CD4-positive, alpha-beta T cell treated with Interleukin-1 beta for 1 hour (primary cell): ENCODE measurements at regions not wholly inside any gene's neighbourhood (a gene's known extent, or its start where the extent isn't known, plus 50 kb on each side); places are given as distances from the start of the nearest gene placed in this dataset.

Experiments
- DNase-seq, 2 donors: peaks; one replicate each; pipeline ENCODE4 v3.0.0-alpha.2; 2020 to 2022

DNA sequence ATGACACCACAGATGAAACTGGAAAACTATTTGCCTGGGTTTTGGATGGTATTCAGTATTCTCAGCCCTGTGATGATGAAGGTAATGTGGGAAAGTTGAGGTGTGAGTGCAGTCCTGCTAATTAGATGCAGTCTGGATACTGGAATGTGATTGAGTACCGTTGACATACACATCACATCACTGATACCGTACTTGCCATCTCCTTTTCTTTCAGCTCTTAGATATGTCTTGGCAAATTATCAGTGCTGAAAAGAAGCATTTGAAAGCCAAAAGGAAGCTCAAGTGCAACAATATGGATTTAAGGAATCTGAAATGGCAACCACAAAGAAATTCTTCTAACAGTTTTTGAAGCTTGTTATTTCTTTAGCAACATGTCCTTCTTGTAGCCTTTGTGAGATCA is 381.4 kb upstream of the TGFBR2 start:
- no peak for DNase-seq

DNA sequence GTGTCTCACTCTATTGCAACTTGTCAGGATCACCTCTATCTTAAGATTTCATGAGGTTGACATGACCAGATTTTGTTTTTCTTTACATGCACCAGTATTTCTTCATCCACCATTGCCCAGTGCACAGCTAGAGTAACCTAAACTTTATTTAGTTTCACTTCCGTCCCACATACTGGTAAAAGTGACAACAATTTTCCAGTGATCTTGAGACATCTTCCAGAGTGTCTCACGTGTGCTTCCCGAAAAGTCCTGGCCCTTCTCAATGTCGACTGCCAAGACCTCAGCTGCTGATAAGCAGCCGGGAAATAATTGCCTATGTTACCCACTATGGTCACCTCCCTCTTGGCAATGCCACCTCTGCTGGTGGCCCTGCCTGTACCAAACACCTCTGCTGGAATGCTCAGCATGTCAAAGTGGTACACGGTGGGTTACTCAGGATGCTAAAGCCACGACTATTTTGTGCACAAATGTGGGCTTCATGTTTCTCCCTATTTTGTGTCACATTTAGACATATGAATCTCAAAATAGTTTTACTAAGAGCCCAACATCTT is 379.7 kb upstream of the TGFBR2 start:
- no peak for DNase-seq

DNA sequence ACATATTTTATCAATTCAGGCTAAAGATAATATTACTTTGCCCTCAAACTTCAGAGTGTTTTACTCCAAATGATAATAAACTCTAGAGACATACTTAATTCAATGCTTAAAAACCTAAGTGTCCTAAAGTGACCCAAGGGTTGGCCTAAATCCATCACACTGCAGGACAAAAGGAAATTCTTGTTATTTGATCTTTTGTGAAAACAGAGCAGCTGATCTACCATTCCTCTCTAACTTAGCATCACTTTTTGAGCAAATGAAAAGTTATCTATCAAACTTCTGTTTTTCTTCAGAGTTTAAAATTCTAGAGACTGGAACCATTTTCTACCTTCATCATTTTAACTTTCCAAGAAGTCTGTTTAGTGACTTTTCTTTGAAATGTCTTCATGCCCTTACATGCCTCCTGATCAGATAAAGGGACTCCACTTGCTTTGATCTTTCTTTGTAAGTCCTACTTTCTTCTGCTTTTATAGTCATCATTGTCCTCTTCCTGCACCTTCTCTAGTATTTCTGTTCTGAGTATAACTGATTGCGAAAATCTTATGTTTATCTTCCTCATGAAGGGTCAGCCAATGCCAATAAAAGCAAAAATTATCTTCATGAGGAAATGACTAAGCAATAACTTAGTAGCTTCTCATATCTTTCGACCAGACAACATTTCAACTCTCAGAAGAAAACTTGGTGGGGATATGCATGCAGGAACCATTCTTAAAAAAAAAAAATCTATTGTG is 378.7 kb upstream of the TGFBR2 start:
- DNase-seq = no peak

DNA sequence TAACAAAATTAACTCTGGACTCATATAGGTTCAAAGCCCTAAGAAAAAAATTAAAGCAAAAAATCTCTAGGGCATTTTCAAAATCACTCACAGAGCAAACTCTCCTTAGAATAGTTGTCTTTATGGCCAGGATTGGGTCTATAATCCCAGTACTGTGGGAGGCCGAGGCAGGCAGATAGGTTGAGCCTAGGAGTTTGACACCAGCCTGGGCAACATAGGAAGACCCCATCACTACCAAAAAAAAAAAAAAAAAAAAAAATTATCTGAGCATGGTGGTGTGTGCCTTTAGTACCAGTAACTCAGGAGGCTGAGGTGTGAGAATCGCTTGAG is 378.1 kb upstream of the TGFBR2 start:
- no peak for DNase-seq

DNA sequence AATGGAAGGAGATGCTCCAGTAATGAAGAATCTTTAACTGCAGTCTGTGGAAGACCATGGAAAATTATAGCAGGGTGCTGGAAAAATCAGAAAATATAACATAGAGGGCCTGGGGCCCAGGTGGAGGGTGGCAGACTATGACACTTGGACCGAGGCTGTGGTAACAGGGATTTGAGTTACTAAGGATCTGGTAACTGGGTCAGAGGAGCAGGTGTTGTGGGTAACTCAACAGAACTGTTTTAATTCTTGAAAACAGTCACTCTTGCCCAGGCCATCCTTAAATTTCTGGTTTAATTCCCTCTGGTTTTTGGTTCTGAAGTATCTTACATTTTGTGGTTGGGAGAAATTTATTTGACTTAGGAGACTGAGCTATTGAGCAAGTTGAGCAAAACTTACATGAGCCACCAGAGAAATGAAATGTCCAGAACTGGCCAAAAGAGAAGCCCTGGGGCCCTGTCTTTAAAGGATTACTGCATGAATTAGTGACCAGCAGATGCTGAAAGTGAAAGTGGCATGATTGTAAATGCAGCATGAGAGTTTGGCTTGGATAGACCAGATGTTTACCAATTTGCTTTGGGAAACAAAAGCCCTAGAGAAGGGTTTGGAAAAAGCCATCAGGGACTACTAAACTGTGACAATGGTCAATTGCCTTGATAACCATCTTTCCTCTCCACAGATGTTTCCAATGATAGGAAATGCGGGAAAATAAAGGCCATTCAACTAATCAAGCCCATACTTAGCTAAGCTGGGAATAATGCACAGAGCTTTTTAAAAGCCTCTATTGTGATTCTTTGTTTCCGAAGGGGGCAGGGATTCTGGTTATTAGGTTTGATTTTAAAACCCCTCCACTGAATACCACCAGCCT is 374.9 kb upstream of the TGFBR2 start:
- no peak for DNase-seq

DNA sequence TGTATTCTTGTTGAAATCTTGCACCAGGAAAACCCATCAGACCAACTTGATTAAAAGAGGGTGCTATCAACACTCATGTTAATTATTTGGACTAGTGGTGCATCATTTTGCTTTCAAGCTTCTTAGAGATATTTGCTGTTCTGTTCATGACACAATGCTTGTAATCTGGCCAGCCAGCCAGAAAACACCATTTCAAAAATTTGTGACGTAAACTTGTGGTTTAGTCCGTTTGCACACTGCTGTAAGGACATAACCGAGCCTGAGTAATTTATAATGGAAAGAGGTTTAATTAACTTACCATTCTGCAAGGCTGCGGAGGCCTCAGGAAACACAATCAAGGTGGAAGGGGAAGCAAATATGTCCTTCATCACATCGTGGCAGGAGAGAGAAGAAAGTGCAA is 374.3 kb upstream of the TGFBR2 start:
- no peak for DNase-seq

DNA sequence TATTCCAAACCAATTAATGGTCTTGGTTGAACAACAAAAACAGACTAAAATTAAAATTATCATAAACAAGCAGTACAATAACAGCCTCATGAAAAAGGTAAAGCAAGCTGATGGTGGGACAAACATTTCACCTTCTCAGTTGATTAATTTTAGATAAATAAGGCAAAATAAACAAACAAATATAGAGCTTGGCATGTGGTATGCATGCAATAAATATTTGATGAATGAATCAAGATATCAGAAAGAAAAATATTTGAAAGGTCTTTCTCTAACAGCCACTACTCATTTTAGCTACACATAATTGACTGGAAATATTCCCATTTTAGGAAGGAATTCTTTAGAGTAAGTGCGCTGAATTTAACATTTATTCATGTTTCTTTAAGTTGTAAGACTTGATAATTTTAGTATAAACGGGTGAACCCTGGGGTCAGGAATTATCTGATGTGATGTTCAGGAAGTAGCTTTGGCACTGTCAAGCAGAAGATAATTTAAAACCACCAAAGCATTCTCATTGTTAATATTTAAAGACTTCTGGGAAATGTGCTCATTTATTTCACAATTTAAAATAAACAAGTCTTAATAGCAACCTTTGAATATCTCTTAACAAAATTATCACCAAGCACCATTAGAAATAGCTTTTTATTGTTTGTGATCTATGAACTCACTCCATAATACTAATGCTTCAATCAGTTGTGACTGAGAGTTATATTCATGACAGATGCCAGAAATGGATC is 372.3 kb upstream of the TGFBR2 start:
- DNase-seq = no peak

DNA sequence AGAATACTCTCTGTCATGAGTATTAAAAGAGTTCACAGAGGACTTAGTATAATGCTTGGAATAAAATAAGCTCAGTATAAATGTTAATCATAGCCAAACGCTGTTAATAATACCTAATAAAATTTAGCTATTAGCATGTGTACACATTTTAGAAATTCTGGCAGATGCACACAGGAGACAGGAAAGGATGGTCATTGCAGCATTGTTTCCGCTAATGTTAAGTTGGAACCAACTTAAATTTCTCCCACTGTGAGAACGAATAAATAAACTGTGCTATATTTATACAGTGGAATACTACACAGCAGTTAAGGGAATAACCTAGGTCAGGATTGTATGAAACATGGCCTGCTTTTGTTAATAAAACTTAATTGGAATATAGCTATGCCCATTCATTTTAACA is 370.4 kb upstream of the TGFBR2 start:
- DNase-seq = no peak

DNA sequence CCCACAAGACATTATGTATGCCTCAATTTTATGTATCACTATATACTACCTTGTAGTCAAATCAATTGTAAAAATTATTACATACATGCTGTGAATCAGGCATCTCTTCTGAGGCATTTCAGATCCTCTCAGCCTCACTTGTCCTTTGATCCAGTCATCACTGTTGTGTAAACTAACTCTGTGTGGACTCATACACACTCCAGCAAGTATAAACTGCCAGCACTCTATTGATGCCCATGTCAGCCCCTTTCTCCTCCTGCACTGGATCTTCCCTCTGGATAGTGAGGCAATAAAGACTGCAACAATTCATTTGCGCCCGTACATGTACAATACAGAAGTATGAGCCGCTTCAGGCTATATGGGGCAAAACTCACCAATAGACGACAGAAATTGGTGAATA is 364.7 kb upstream of the TGFBR2 start:
- no peak for DNase-seq

DNA sequence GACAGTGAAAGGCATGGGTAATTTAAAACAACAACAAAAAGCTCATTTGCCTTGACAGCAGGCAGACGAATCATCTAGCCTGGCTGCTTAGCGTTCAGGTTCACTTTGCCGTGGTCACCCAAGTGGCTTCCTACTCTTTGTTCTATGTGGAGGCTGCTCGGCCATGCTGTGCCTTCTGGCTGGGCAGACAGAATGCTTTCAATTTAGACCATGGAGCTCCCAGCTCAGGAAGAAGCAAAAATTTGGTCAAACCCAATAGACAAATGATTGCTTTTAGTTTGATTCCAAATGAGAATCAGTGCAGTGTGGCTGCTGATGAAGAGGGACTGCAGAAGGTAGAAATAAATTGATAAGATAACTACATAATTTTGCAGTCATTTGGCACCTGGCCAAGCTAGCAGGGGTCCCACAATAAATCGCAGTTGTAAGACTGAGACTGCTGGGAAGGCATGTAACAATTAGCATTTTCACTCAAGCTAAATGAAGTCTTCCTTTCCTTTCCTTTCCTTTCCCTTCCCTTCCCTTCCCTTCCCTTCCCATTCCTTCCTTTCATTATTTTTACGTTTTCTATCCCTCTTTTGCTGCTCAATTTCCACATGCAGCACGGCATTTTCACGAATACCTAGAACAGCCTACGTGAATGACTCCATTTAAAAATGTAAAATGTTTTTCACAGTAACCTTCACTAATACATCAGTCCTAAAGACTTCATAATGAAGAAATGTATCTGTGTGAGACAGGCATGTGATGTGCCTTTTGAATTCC is 360.4 kb upstream of the TGFBR2 start:
- no peak for DNase-seq

DNA sequence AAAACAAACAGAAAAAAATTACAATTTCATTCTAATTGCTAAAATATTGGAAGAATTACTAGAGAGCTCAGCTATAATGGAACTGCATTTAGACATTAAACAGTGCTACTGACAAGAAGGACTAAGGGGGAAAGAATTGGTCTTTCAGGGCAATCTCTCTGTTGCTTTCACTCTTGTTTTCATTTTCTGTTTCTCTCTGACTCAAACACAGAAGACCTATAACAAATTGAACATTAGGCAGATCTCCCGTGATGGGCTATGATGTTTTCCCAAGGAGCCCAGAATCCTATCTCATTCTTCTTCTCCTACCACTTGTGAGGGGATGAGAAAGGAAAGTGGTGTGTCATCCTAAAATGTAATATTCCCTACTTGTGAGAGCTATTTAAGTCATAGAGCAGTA is 358.0 kb upstream of the TGFBR2 start:
- no peak for DNase-seq

DNA sequence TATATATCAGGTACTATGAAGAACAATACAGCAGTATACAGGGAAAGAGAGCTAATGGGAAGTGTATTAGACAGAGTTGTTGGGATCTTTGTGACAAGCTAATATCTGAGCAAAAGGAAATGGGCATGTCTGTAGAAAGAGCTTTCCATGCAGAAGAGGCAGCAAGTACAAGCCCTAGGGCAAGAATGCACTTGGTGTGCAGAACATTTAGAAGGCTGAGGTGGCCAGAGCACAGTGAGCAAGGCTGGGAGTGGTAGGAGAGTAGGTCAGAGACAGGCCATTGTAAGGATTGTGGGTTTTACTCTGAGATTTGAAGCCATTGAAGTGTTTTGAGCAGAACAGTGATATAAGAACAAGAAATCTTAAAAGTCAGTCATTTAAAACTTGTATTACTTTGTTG is 353.9 kb upstream of the TGFBR2 start:
- DNase-seq = no peak

DNA sequence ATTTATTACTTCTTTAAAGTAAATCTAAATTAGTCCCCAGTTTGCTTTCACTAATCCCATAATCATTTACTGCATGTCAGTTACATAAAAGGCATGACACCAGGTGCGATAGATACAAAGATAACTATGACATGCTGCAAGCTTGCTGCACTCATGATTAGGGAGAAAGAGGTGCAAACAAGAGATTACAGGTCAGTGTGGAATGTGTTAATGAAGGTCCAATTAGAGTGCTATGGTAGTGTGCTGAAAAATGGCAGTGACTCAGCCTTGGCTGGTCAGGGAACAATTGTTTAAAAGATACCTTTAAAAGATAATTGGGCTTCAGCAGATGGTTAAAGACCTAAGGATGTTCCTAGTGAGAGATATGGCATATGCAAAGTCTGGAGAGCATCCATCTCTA is 352.6 kb upstream of the TGFBR2 start:
- DNase-seq = no peak

DNA sequence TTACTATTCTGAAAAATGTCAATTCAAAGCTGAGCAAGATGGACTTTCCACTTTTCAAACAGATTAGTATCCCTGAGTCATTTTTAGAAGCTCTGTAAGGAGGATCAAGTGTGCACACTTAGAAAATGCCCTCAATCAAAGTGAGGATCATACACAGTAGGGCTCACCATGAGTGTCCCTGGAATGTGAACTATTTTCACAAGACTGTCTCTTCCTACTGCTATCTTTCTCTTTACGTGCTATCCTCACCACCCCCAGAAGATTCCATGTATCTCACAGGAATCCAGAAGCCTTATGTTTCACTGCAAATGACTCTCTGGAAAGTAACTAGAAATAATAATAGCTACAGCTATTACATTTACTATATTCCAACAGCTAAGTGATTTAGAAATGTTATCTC is 349.9 kb upstream of the TGFBR2 start:
- DNase-seq = no peak

DNA sequence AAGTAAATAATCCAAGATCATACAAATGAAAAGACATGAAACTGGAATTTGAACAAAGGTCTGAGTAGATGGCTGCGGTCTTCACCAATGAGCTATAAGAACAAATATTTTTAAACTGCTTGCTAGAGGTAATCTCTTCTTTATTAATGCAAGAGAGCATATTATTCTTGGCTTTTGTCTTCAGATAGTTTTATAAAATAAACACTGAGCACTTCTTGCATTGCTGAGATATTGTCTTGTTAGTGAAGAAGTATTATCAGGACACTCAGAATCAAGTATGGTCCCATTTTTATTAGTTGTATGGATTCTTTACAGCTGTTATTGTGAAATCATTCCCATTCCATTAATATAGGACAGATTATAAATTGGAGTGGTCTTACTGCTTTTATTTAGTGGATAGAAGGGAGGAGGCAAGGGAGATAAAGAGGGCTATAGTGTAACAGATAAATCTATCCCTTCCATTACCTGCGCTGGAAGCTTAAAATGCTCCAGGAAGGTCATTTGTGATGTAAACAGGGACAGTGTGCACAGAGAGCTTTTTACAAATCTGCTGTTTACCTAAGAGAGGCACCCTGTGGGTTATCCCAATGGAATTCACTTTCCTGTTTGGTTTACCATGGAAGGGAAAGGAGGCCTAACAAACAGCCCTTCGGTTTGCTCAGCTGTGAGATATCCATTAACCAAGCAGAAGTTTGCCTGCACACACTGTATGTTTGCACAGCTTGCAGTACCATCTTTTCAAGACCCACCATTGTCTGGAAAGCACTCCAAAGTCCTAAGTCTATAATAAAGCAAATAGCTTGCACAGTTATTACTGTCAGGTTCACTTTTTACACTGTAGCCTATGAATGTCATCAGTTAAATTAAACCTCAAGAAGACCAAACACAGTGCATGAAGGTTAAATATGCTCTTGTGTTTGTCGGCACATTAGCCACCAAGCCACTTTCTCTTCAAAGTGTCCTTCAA is 347.7 kb upstream of the TGFBR2 start:
- no peak for DNase-seq

DNA sequence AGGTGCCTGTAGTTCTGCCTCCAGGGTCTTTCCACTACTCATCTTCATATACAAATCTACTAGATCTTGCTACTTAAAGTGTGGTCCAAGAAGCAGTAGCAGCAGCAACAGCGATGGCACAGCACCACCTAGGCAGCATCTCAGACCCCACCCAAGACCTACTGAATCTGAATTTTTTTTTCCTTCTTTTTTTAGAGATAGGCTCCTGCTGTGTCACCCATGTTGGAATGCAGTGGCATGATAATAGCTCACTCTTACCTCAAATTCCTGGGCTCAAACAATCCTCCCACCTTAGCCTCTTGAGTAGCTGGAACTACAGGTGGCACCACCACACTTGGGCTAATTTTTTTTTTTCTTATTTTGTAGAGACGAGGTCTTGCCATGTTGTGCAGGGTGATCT is 346.7 kb upstream of the TGFBR2 start:
- no peak for DNase-seq

DNA sequence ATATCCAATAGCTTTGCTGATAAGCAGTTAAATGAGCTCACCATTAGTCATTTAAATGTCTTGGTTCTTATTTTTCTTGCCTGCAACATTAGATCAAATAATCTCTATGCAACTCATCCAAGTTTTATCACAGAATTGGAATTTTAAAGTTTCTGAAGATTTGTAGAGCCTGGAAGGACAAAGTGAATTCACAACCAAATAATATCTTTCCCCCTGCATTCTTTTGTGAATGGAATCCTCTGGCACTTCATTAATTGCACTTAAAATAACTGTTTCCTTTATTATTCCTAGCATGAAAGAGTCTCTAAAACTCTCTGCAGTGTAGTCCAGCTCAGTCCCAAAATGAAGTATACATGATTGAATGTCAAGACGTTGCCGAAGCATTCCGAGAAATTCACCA is 345.6 kb upstream of the TGFBR2 start:
- no peak for DNase-seq

DNA sequence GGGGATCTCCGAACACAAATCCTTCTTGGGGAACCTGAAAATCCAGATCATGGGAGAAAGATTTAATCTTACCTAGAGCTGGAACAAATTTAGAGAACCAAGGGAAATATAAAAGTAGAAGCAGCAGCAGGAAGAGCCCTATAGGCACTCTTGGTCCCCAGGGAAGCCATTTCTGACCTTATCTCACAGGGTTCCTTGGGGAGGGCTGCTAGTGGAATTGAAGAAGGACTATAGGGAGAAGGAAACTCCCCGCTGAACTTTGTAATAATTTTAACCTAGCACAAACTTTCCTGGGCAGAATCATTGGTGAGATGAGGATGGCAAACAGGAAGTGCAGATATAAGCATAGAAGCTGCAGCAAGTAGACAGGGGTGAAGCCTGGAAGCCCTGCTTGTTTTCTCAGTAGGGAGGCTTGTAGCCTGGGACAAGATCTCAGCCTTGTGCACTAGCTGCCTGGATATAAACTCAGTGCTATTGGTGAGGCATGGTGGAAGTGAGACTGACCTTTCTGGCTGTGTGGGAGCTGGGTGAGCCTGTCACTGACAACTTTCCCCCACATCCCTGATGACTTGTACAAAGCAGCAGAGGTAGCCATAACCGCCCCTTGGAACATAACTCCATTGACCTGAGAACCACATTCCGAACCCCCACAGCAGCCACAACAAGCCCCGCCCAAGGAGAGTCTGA is 343.0 kb upstream of the TGFBR2 start:
- DNase-seq = no peak

DNA sequence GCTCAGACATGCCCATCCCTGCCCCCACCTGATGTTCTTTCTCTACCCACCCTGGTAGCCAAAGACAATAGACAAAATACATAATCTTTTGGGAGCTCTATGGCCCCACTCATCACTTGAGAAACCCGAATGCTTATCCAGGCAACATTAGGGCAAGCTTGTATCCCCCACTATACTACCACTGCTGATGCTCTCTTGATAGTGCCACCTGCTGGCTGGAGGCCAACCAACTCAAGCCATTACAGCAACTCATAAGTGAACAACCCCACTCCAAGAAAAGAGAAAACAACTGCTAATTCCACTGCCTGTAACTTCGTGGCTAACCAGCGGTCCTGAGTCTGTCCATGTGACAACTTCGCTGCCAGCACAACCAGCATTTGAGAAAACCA is 342.5 kb upstream of the TGFBR2 start:
- no peak for DNase-seq

DNA sequence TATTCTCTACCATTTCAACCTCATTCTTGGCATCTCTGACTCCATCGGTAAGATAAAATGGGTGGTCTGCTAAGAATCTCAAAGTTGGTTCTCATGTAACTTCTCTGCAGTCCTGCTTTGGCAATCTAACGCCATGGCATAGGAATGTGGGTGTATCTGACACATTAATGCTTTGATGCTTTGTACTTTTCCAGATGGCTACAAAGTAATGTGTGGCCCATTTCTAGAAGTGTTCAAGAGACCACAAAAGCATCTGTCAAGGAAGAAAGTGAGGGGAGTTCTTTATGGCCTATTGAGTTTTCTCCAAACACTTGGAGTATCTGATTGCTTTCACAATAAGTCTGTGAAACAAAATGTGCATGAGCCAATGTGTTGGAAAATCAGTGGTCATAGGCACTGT is 339.9 kb upstream of the TGFBR2 start:
- DNase-seq = no peak

DNA sequence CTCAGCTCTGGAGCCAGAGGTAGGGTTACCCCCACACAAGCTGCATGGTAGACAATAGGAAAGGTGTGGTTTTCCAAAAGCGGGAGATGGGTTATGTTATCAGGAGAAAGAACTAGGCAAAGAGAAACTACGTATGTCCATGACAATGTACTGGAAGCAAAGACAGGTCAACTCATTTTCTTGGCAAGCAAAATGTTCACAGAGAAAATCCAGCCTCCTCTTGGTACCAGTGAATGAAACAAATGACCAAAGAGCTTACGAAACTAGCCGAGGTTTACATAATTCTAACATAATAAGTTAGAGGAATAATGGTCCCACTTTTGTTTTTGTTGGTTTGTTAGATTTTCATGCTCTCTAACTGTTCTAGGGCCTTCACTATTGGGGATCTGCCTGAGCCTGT is 338.1 kb upstream of the TGFBR2 start:
- no peak for DNase-seq
